ENCODE measurements at regions not wholly inside any gene's neighbourhood (a gene's known extent, or its start where the extent isn't known, plus 50 kb on each side); places are given as distances from the start of the nearest gene placed in this dataset.

- TF ChIP-seq CTCF (conservative IDR thresholded peaks at IDR 0.05) (no peak), ZFX (IDR thresholded peaks at IDR 0.05) (no peak)
These were observed 227.2 kb upstream of the TBL1XR1 start for GRCh38 chr3:177424521-177424920.

Data from C4-2B (cell line).